ENCODE measurements at regions not wholly inside any gene's neighbourhood (a gene's known extent, or its start where the extent isn't known, plus 50 kb on each side); places are given as distances from the start of the nearest gene placed in this dataset.

- intact Hi-C loops (cut with DNase I) = no loop called here
- H3K9me3 ChIP-seq = no peaks in the 10 kb centered on the region
- no peak for DNase-seq
- WGBS, 3 donors = 95 to 97% (median 95%) methylated on average over 29 of the region's 29 CpGs
- H3K27ac ChIP-seq = no peak overlapping the region
- H3K27me3 ChIP-seq = no peaks in the 10 kb centered on the region
- TF ChIP-seq POLR2A (IDR thresholded peaks at IDR 0.05) = no peak
- no peak for TF ChIP-seq CTCF (IDR thresholded peaks at IDR 0.05)
- TF ChIP-seq EP300 (IDR thresholded peaks at IDR 0.05) = no peak
- H3K4me1 ChIP-seq (ENCODE audit: insufficient read depth) = no peaks in the 10 kb centered on the region
- no peak overlapping the region for H3K4me3 ChIP-seq
- H3K36me3 ChIP-seq = no peaks in the 10 kb centered on the region
Observed at GRCh38 chr2:53259395-53260009, 508.1 kb upstream of the CHAC2 start.

- 89 to 95% (median 90%) methylated on average over 3 of the region's 3 CpGs for WGBS, 3 donors
- no peak overlapping the region for H3K4me3 ChIP-seq
Observed at GRCh38 chr2:53257287-53257686, 510.3 kb upstream of the CHAC2 start.

GRCh38 chr2:53253244-53253643 lies 514.4 kb upstream of the CHAC2 start:
- 83 to 86% (median 84%) methylated on average over 2 of the region's 2 CpGs for WGBS, 3 donors
- H3K27ac ChIP-seq = no peak overlapping the region

More at GRCh38 chr2:53257287-53257686, 510.3 kb upstream of the CHAC2 start:
- TF ChIP-seq CTCF (IDR thresholded peaks at IDR 0.05) (no peak), POLR2A (IDR thresholded peaks at IDR 0.05) (no peak), EP300 (IDR thresholded peaks at IDR 0.05) (no peak)
- Histone ChIP-seq H3K27me3 (no peaks in the 10 kb centered on the region), H3K4me1 (ENCODE audit: insufficient read depth) (no peaks in the 10 kb centered on the region), H3K36me3 (no peaks in the 10 kb centered on the region), H3K9me3 (no peaks in the 10 kb centered on the region), H3K27ac (no peak overlapping the region)
- intact Hi-C loops (cut with DNase I) = no loop called here
- no peak for DNase-seq

GRCh38 chr2:53252115-53252514 lies 515.5 kb upstream of the CHAC2 start:
- WGBS, 3 donors = 0 to 6% (median 5%) methylated on average over 1 of the region's 1 CpG
- intact Hi-C loops (cut with DNase I) = no loop called here
- Histone ChIP-seq H3K27me3 (no peaks in the 10 kb centered on the region), H3K9me3 (no peaks in the 10 kb centered on the region), H3K36me3 (no peaks in the 10 kb centered on the region), H3K4me1 (ENCODE audit: insufficient read depth) (no peaks in the 10 kb centered on the region), H3K27ac (no peak overlapping the region), H3K4me3 (no peak overlapping the region)
- TF ChIP-seq EP300 (IDR thresholded peaks at IDR 0.05) (no peak), CTCF (IDR thresholded peaks at IDR 0.05) (no peak), POLR2A (IDR thresholded peaks at IDR 0.05) (no peak)
- no peak for DNase-seq

More at GRCh38 chr2:53253244-53253643, 514.4 kb upstream of the CHAC2 start:
- no peak overlapping the region for H3K4me3 ChIP-seq
- H3K36me3 ChIP-seq = no peaks in the 10 kb centered on the region
- intact Hi-C loops (cut with DNase I) = no loop called here
- H3K27me3 ChIP-seq = no peaks in the 10 kb centered on the region
- H3K4me1 ChIP-seq (ENCODE audit: insufficient read depth) = no peaks in the 10 kb centered on the region
- TF ChIP-seq CTCF (IDR thresholded peaks at IDR 0.05) = no peak
- no peak for TF ChIP-seq POLR2A (IDR thresholded peaks at IDR 0.05)
- no peak for TF ChIP-seq EP300 (IDR thresholded peaks at IDR 0.05)
- no peak for DNase-seq
- no peaks in the 10 kb centered on the region for H3K9me3 ChIP-seq
